DMS53 treated with DMSO at 0.1 percent for 48 hours (cell line): ENCODE measurements at regions not wholly inside any gene's neighbourhood (a gene's known extent, or its start where the extent isn't known, plus 50 kb on each side); places are given as distances from the start of the nearest gene placed in this dataset.
A peak's percentile ranks its signal among the peaks of the same experiment; 100 is the strongest.
"Not testable (repeated sequence)": the region's sequence is repeated elsewhere in the genome, so short reads cannot be mapped to it uniquely, and the experiment has no call there.

Experiments used
- DNase-seq: peaks from one replicate; lab custom pipeline; 2025; ENCODE audit not compliant: unreplicated experiment; lab: John Stamatoyannopoulos, UW

DNA sequence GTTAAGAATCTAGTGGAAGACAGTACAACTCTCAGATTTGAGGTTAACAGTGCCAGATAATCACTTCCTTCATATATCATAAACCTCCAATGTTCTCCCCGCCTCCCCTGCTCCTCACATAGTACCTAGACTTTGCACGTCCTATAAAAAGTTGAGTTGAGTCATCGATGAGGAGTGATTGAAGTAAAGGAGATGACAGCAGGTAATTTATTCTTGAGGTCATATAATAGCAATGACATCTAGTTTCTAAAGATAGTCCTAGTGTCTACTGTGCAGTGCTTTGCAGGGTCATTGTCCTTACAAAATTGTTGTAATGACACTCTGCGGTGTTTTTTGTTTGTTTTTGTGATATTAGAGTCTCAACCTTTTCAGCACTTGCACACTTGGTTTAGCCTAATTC is 510.5 kb upstream of the LRFN5 start:
- DNase-seq = no peak

DNA sequence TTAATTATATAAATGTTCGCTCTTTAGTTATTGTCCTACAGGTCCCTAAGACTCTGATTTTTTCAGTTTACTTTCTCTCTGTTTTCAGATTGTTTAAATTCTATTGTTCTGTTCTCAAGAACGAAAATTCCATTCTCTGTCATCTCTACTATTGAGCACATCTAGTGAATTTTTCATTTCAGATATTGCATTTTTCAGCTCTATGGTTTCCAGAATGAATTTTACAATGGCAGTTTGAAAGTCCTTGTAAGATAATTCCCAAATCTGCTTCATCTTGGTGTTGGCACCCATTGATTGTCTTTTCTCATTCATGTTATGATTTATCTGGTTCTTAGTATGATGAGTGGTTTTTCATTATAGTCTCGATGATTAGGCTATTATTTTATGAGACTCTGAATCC is 519.6 kb upstream of the LRFN5 start:
- DNase-seq = no peak

DNA sequence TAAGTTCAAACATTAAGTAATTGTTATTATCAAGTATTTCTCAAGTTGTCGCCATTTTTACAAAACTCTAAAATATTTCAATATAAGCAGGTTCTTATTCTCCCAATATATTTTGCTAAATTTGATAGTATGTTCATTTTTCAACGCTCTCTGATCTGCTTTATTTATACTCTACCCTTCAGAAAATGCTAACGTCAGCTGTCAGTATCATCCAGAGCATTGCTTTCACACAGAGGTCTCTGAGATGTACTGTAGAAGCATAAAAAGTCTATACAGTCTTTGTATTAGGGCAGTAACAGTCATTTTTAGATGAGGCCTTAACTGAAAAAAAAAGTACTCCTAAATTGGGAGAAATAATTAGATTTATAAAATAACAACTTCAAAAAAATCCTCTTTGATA is 533.1 kb upstream of the LRFN5 start:
- DNase-seq = no peak

DNA sequence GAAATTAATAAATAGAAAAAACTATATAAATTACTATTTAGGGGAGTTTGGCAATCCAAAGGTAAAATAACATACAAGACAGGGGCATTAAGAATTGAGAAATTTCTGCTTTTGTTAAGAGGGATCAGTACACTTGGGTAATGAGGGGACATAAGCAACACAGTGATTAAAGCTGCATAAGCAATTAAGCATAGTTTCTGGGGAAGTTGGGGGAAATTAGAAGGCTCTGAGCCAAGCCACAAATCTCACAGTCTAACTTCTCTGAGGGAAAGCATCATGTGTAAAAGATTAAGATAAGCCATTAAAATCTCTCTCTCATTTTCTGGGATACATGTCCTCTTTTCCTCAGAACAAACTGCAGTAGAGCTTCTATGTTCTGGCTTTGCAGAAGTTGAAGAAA is 533.9 kb upstream of the LRFN5 start:
- DNase-seq = no peak

DNA sequence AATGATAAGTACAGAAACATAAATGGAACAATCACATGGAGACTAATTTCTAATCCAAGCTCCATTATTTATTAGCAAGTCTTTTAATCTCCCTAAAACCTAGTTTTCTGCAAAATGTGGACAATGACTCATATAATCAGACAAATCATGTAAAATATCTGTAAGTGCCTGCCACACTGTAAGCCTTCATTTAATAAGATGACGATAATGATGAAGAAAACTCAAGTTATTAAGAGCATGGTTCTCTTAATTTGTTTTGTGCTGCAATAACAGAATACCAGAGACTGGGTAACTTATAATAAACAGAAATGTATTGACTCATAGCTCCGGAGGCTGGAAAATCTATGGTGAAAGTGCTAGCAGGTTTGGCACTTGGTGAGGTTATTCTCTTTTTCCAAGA is 535.3 kb upstream of the LRFN5 start:
- DNase-seq = no peak

DNA sequence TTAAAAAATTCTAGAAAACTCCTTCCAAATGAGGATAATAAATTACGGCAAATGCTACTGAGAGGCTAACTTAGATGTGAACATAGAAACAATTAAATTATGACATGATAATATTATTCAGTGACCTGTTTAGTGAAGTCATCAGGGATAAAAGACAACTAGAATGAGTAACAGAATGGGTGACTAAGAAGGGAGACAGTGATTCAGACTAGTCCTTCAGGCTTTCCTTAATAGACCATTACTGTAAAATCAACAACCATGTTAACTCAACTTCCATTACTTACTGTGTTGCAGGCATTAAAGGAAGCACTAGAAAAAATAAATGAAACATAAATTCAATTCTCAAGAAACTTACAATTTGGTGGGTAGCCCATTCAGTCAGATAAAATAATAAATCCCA is 543.9 kb upstream of the LRFN5 start:
- peak; percentile 5 for DNase-seq

DNA sequence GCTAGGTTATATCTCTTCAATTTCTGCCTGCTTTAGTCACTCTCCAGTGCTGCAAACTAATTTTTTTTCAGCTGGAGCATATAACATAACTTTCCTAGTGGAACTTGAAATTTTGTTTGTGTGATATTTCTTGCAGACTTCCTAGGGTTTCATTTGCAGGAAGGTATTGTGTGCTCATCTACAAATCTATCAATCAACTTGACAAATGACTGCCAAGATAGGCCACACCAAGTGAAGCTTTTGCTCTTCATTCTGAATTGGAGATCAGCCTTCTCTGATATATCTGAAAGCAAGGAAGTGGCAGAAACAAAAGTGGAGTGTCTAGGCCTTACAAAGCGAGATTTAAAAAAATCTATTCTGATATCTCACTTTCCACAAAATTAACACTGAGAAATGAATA is 551.1 kb upstream of the LRFN5 start:
- DNase-seq = no peak

DNA sequence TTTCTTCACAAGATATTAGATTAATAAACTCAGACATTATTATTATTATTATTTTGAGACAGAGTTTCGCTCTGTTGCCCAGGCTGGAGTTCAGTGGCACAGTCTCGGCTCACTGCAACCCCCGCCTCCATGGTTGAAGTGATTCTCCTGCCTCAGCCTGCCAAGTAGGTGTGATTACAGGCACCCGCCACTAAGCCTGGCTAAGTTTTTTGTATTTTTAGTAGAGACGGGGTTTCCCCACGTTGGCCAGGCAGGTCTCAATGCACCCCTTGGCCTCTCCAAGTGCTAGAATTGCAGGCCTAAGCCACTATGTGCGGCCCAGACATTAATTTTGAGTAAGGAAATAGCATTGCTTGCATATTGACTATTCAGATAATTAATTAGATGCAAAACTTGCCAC is 554.9 kb upstream of the LRFN5 start:
- no peak for DNase-seq

DNA sequence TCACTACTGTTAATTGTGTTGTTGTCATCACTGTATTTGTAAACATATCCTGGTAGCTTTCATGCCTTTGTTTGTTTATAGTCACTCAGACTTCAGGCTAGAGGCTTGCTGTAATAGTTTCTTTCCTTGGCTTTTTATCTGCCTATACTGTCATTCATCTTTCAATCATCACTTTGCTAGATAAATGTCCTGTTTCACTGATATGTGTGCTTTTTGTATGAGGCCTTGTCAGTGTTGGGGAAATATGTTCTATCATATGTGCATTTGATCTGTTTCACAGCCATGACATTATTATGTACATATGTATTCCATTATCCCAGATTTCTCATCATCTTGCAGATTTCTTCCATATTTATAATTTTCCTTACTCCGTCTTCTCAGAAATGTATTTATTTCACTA is 558.9 kb upstream of the LRFN5 start:
- no peak for DNase-seq

DNA sequence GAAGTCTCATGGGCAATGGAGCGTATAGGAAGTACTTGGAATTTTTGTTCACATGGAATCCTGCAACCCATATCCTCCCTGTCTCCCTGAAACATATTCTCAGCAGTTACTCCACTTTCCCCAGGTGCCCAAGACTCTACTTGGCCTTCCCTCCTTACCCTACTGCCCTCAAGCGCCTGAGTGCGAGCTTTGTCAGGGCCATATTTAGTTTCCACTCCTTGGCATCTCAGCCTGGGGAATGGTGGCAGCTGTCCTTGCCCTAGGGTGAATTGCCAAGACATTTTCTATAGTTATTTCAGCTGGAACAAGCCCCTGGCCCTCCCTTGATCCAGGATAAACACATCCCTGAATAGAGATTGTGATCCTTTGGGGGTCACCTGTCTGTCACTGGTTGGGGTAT is 569.3 kb upstream of the LRFN5 start:
- no peak for DNase-seq

DNA sequence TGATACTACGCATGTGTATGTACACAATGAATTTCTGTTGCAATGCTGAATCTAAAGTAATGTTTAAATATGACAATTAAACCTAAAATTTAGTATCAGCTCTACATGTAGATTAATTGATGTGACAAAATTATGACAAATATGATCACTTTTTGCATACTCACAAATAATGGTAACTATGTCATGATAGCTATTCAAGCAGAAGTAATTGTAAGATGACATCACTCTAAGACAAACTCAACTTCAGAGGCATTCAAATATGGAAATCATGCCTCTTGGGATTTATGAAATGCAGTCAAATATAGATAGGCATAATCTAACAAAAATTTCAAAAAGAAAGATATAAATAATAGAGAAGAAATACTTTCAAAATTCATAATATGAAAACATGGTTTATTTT is 571.7 kb upstream of the LRFN5 start:
- DNase-seq = no peak

DNA sequence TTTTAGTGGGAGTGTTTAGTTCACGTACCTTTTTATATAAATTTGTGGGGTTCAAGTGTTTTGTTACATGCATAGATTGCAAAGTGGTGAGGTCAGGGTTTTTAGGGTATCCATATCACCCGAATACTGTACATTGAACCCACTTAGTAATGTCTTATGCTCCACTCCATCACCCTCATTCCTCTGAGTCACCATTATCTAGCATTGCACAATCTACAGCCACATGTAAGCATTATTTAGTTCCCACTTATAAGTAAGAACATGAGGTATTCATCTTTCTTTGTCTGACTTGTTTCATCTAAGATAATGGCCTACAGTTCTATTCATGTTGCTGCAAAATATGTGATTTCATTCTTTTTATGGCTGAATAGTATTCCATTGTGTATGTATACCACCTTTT is 583.7 kb upstream of the LRFN5 start:
- DNase-seq = no peak

DNA sequence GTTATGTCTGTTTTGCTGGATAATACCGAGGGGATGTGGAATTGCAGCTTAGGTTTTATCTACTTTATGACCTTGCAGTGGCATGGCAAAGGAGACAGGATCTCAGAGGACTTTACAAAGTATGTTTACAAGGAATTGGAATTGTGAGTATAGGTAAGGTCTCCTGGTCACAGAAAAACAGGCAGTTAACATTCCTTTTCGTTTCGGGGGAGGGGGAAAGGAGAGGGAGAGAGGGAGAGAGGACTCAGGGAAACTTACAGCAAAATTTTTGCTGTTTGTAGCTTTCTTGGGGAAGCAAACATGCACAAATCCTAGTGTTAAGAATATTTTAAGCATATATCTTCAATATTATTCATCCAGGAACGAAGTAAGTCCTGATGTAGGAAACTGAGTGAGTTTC is 590.5 kb upstream of the LRFN5 start:
- DNase-seq = no peak

DNA sequence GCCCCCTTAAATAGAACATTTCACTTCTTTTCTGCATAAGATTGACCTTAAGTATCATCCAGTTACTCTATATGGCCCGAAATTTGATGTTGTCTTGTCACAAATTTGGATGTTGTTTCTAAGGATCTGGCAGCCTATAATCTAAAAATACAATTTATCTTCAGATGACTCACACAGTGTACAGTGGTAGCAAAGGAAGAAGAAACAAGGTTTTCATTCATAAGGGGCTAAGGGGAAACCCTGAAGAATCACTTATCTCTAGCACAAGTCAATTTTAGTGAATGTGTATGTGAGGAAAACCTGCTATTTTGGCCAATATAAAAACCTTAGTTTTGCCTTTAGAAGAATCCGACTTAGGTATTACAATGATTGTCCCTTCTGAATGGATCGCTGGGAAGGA is 606.3 kb upstream of the LRFN5 start:
- no peak for DNase-seq

DNA sequence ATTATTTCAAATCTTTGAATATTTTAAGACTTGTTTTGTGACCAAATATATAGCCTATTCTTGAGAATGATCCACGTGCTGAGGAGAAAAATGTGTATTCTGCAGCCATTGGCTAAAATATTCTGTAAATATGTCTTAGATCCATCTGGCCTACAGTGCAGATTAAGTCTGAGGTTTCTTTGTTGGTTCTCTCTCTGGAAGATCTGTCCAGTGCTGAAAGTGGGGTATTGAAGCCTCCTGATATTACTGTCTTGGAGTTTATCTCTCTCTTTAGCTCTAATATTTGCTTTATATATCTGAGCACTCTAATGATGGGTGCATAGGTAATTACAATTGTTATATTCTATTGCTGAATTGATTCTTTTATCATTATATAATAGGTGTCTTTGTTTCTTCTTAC is 617.4 kb upstream of the LRFN5 start:
- DNase-seq = no peak

DNA sequence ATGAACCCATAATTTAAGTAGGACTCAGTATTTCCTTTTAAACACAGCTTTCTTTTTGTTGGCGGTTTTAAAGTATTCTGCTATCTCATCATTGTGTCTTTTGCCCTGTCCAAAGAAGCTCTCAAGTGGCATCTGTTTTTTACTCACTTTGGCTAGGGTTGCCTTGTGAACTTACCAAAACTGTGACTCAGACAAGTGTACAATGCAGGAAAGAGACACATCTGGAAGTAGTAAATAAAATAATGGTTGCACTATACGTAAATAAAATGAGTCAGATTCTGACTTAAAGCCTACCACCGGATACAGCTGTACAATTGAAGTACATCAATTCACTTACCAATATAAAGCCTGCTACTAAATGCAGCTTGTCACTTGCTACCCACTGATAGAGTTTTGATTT is 619.2 kb upstream of the LRFN5 start:
- DNase-seq = peak; percentile 2

DNA sequence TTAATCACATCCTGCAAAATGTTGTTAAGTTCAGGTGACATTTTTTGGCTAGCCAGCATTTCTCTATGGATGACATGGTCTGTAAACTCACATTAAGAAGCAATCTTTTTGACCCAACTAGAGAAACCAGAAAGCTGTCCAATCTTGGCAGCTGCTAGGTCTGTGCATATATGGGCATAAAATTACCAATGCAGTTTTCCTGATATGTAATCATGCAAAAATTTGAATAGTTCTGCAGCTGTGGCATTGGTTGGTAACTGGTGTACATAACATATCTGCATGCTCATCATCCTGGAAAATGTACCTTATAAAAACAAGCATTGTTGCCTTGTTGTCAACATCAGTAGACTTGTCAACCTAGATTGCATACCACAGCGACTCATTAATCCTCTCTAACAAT is 620.0 kb upstream of the LRFN5 start:
- DNase-seq = no peak

DNA sequence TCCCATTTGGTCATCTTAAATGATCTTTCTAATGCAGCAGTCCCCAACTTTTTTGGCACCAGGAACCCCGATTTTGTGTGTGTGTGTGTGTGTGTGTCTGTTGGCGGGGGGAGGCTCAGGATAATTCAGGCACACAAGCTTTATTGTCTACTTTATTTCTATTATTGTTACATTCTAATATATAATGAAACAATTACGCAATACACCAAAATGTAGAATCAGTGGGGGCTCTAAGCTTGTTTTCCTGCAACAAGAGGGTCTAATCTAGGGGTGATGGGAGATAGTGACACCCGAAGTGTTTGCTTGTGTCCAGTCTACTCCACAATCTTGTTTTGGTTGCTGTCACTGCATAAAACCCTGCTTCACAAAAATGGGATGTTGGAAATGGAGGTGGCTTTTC is 621.1 kb upstream of the LRFN5 start:
- DNase-seq = no peak

DNA sequence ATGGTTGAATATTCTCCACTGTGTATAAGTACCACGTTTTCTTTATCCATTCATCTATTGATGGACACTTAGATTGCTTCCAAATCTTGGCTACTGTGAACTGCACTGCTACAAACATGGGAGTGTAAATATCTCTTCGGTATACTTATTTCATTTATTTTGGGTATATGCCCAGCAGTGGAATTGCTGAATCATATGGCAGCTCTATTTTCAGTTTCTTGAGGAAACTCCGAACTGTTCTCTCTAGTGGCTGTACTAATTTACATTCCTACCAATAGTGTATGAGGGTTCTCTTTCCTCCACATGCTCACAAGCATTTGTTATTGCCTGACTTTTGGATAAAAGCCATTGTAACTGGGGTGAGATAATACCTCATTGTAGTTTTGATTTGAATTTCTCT is 623.1 kb upstream of the LRFN5 start:
- DNase-seq = no peak

DNA sequence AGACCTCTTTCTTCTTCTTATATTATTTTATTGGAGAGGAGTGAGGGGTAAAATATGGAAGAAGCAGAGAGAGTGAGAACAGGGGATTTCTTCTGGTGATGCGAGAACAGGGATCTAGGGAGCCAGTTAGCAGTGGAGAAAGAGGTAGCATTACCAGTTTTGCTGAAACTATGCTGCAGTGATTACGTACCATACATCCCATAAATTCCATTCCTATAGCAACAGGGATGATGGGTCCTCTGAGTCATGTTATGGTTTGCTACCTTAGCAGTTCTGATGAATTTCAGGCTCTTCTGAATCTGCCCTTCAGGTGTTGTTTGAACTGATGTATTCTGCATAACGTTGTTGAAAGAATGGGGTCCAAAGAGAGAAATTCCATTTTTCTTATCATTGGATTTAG is 625.4 kb upstream of the LRFN5 start:
- no peak for DNase-seq

DNA sequence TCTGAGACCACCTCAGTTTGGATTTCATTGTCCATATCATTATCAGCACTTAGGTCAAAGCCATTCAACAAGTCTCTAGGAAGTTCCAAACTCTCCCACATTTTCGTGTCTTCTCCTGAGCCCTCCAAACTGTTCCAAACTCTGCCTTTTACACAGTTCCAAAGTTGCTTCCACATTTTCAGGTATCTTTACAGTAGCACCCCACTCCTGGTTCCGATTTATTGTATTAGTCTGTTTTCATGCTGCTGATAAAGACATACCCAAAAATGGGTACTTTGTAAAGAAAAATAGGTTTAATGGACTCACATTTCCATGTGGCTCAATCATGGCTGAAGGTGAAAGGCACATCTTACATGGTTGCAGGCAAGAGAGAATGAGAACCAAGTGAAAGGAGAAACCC is 646.4 kb upstream of the LRFN5 start:
- not testable (repeated sequence) for DNase-seq

DNA sequence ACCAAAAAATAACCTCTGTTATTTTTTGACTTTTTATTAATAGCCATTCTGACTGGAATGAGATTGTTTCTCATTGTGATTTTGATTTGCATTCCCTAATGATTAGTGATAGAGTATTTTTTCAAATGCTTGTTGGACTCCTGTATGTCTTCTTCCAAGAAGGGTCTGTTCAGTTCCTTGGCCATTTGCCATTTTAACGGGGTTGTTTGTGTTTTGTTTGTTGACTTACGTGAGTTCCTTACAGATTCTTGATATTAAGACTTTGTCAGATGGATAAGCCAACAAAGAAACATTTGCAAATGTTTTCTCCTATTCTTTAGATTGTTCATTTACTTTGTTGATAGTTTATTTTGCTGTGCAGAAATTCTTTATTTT is 651.6 kb upstream of the LRFN5 start:
- no peak for DNase-seq

DNA sequence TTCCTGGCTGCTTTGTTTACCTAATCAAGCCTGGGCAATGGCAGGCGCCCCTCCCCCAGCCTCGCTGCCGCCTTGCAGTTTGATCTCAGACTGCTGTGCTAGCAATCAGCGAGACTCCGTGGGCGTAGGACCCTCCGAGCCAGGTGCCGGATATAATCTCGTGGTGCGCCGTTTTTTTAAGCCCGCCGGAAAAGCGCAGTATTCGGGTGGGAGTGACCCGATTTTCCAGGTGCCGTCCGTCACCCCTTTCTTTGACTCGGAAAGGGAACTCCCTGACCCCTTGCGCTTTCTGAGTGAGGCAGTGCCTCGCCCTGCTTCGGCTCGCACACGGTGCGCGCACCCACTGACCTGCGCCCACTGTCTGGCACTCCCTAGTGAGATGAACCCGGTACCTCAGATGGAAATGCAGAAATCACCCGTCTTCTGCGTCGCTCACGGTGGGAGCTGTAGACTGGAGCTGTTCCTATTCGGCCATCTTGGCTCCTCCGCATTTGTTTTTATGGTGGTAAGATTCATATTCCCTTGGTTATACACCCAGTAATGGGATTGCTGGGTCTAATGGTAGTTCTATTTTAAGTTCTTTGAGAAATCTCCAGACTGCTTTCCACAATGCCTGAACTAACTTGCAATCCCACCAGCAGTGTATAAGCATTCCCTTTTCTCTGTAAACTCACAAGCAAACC is 652.1 kb upstream of the LRFN5 start:
- DNase-seq = peak; percentile 7

DNA sequence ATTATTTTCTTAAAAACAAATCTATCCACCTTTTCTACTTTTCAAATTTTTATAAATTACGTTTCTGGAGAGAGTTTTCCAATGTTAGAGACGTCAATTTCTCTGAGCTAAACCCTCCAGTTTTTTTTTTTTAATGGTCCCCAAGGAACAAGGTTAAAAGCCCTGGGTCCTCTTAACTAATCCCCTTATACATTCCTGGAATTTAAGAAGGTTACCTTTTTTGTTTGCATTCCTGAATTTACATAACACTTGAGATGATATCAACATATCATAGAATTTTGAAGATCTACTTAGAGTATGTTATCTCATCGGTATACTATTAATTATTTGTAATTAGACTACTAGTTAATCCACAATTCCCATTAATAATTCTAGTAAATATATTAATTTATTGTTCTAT is 662.2 kb upstream of the LRFN5 start:
- no peak for DNase-seq
